ENCODE measurements at regions not wholly inside any gene's neighbourhood (a gene's known extent, or its start where the extent isn't known, plus 50 kb on each side); places are given as distances from the start of the nearest gene placed in this dataset.
A peak's percentile ranks its signal among the peaks of the same experiment; 100 is the strongest.

GRCh38 chr3:174438501-174439145, 420.5 kb upstream of the NAALADL2 start:
- no peaks in the 10 kb centered on the region for H3K27me3 ChIP-seq (ENCODE audit: low read length)
- H3K79me2 ChIP-seq (ENCODE audit: low read length) = peaks cover 18% of the 10 kb centered on the region
- H3K9me2 ChIP-seq (replicated peaks; ENCODE audit: low read length) = no peaks in the 10 kb centered on the region
- H3K9ac ChIP-seq (ENCODE audit: low read length) = peak overlapping the region; percentile 71
- DNase-seq (peak; percentile 85), ATAC-seq (no peak)
- H4K20me1 ChIP-seq (ENCODE audit: low read length) = no peaks in the 10 kb centered on the region
- H3K9me3 ChIP-seq (ENCODE audit: low read length) = no peaks in the 10 kb centered on the region
- ChIA-PET POLR2A (ENCODE audit: unreplicated experiment) (interaction anchor here (0.7 kb wide), 1 partner anchor 19 kb away, joined by 4 read pairs; no protein-coding TSS in a partner anchor), CTCF (no interaction called here)
- TF ChIP-seq CTCF (conservative IDR thresholded peaks at IDR 0.05; ENCODE audit: low read depth, low read length) = no peak
- no peak for TF ChIP-seq EZH2phosphoT487 (IDR thresholded peaks at IDR 0.05; ENCODE audit: borderline replicate concordance, low read length)
- no peak for TF ChIP-seq EZH2 (IDR thresholded peaks at IDR 0.05; ENCODE audit: low read length, unreplicated experiment)
- peak overlapping the region; percentile 89 for H3K4me2 ChIP-seq (ENCODE audit: low read length)
- peak overlapping the region; percentile 95 for H3K27ac ChIP-seq (ENCODE audit: low read length)
- no TSS peak for BruUV-seq (replicated peaks)
- H3K4me3 ChIP-seq (ENCODE audit: low read length) = peak overlapping the region; percentile 66
- no peaks in the 10 kb centered on the region for H3K36me3 ChIP-seq (ENCODE audit: low read depth, low read length)
- intact Hi-C loops (cut with micrococcal nuclease) = loop anchor here (1.0 to 5.0 kb wide), 4 partner anchors 106 to 712 kb away; no protein-coding TSS in a partner anchor
- H3K4me1 ChIP-seq (ENCODE audit: insufficient read depth, low read length) = peaks cover 44% of the 10 kb centered on the region
- H3F3A ChIP-seq (ENCODE audit: low read length, unreplicated experiment) = peaks cover 13% of the 10 kb centered on the region
- H2AFZ ChIP-seq (ENCODE audit: low read length) = peak overlapping the region; percentile 55

GRCh38 chr3:174439331-174440252, 419.5 kb upstream of the NAALADL2 start:
- ATAC-seq (peak; percentile 63), DNase-seq (peak; percentile 98)
- POLR2A ChIA-PET (ENCODE audit: unreplicated experiment) = interaction anchor here (0.6 to 0.7 kb wide), 5 partner anchors 90 to 1332 kb away, joined by 3 to 8 read pairs (median 4); no protein-coding TSS in a partner anchor
- Histone ChIP-seq H2AFZ (ENCODE audit: low read length) (peak overlapping the region; percentile 55), H3K27me3 (ENCODE audit: low read length) (no peaks in the 10 kb centered on the region), H3K36me3 (ENCODE audit: low read depth, low read length) (no peaks in the 10 kb centered on the region), H3K9me3 (ENCODE audit: low read length) (no peaks in the 10 kb centered on the region), H3K9me2 (replicated peaks; ENCODE audit: low read length) (no peaks in the 10 kb centered on the region), H3K9ac (ENCODE audit: low read length) (peak overlapping the region; percentile 78), H3K4me1 (ENCODE audit: insufficient read depth, low read length) (peaks cover 37% of the 10 kb centered on the region), H3K79me2 (ENCODE audit: low read length) (peaks cover 18% of the 10 kb centered on the region), H4K20me1 (ENCODE audit: low read length) (no peaks in the 10 kb centered on the region), H3K27ac (ENCODE audit: low read length) (peak overlapping the region; percentile 95), H3K4me3 (ENCODE audit: low read length) (peak overlapping the region; percentile 77), H3K4me2 (ENCODE audit: low read length) (peak overlapping the region; percentile 91), H3F3A (ENCODE audit: low read length, unreplicated experiment) (peaks cover 13% of the 10 kb centered on the region)
- TF ChIP-seq CTCF (conservative IDR thresholded peaks at IDR 0.05; ENCODE audit: low read depth, low read length) (no peak), EZH2phosphoT487 (IDR thresholded peaks at IDR 0.05; ENCODE audit: borderline replicate concordance, low read length) (peak; percentile 73), EZH2 (IDR thresholded peaks at IDR 0.05; ENCODE audit: low read length, unreplicated experiment) (no peak)
- intact Hi-C loops (cut with micrococcal nuclease) = loop anchor here (1.0 to 10.0 kb wide), 11 partner anchors 30 to 711 kb away; no protein-coding TSS in a partner anchor
- BruUV-seq (replicated peaks) = TSS peak; percentile 78
- CTCF ChIA-PET = interaction anchor here (0.6 kb wide), 1 partner anchor 202 kb away, joined by 3 read pairs; no protein-coding TSS in a partner anchor
